Coronary artery (tissue), 2 donors: ENCODE measurements at regions not wholly inside any gene's neighbourhood (a gene's known extent, or its start where the extent isn't known, plus 50 kb on each side); places are given as distances from the start of the nearest gene placed in this dataset.
"Not testable (repeated sequence)": the region's sequence is repeated elsewhere in the genome, so short reads cannot be mapped to it uniquely, and the experiment has no call there.

Experiments
- DNase-seq: peaks from one replicate; pipeline ENCODE4 v3.0.0-alpha.2; 2017; ENCODE audit warnings: low spot score
- H3K27ac ChIP-seq, 2 donors: fragments of 200-600 bp; sonication (generic); one replicate each; pipeline ENCODE4 v1.5.1; 2016 to 2019
- H3K4me3 ChIP-seq: fragments of 200-600 bp; sonication (generic); 2 replicates; pipeline ENCODE4 v1.5.1; 2016; ENCODE audit warnings: mild to moderate bottlenecking, moderate library complexity
- TF ChIP-seq, protein P1 (sequence below): fragments of 200-600 bp; sonication (generic); IDR thresholded peaks from one replicate; pipeline ENCODE4 v1.5.1; 2019; ENCODE audit warnings: antibody characterized with exemption

- no peak overlapping the region for H3K27ac ChIP-seq
- no peak overlapping the region for H3K4me3 ChIP-seq
- DNase-seq = no peak
- TF ChIP-seq, protein P1, sequence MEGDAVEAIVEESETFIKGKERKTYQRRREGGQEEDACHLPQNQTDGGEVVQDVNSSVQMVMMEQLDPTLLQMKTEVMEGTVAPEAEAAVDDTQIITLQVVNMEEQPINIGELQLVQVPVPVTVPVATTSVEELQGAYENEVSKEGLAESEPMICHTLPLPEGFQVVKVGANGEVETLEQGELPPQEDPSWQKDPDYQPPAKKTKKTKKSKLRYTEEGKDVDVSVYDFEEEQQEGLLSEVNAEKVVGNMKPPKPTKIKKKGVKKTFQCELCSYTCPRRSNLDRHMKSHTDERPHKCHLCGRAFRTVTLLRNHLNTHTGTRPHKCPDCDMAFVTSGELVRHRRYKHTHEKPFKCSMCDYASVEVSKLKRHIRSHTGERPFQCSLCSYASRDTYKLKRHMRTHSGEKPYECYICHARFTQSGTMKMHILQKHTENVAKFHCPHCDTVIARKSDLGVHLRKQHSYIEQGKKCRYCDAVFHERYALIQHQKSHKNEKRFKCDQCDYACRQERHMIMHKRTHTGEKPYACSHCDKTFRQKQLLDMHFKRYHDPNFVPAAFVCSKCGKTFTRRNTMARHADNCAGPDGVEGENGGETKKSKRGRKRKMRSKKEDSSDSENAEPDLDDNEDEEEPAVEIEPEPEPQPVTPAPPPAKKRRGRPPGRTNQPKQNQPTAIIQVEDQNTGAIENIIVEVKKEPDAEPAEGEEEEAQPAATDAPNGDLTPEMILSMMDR = no peak
Measured at GRCh38 chr5:85549229-85549628, 1068.5 kb upstream of the COX7C start.

DNA sequence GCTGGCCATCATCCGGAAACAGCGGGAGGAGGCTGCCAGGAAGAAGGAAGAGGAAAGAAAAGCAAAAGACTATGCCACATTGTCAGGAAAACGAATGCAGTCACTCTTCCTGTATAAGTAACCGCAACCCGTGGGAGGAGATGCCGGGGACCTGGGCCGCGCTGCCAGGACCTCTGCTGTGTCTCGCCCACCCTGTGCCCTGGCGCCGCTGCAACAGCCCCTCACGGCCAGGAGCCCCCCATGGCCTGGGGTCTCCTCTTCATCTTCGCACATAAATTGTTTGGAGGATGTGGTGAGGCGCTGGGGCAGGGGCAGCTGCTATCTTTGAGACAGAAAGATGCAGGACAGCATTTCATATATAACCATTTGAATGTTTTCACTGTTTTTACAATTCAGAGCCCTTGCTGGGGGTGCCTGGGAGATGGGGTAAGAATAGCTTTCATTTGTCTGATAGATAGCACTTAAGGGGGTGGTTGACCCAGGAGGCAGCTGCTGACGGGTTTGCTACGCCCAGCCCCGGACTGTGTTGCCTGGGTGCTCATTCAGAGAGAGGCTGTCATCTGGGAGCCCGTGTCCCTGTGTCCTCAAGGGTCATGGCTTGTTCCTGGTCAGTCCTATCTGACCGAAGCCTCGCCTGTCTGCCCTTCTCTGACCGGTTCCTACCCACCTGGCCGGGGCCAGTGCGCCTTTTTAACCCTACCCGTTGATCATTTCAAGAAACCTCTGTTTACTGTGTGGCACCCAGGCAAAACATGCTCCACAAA, 1067.7 kb upstream of the COX7C start:
- TF ChIP-seq, protein P1 = no peak
- H3K4me3 ChIP-seq = no peak overlapping the region
- no peak overlapping the region for H3K27ac ChIP-seq
- DNase-seq = no peak

GRCh38 chr5:85556464-85556863, 1061.3 kb upstream of the COX7C start:
- no peak for DNase-seq
- TF ChIP-seq, protein P1 = no peak
- Histone ChIP-seq H3K4me3 (no peak overlapping the region), H3K27ac (no peak overlapping the region)

DNA sequence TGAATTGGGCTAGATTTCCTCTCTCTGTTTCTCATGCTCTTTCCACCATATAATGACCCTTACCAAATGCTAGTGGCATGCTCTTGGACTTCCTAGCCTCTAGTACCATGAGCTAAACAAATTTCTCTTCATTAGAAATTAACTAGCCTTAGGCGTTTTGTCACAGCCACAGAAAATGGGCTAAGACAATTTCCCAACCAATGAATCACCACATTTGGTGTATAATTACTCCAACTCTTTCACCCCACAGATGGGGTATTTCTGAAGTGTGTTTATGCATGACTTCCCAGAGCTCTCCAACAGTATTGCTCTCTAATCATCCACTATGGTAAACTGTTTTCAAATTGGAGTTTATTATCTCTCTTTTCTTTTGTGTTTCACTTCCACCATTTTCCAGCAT, 1041.1 kb upstream of the COX7C start:
- H3K27ac ChIP-seq = no peak overlapping the region
- no peak for DNase-seq
- H3K4me3 ChIP-seq = no peak overlapping the region
- TF ChIP-seq, protein P1 = no peak

- not testable (repeated sequence) for H3K27ac ChIP-seq, DNase-seq, H3K4me3 ChIP-seq
Measured at GRCh38 chr5:85587806-85588205, 1029.9 kb upstream of the COX7C start.

- not testable (repeated sequence) for DNase-seq, H3K27ac ChIP-seq, H3K4me3 ChIP-seq
Measured at GRCh38 chr5:85588268-85588667, 1029.5 kb upstream of the COX7C start.

GRCh38 chr5:85590764-85591163, 1027.0 kb upstream of the COX7C start:
- no peak overlapping the region for H3K27ac ChIP-seq
- DNase-seq = no peak
- TF ChIP-seq, protein P1 = no peak
- H3K4me3 ChIP-seq = no peak overlapping the region

GRCh38 chr5:85591311-85591710, 1026.4 kb upstream of the COX7C start:
- no peak overlapping the region for H3K4me3 ChIP-seq
- TF ChIP-seq, protein P1 = no peak
- no peak overlapping the region for H3K27ac ChIP-seq

More at GRCh38 chr5:85591311-85591710, 1026.4 kb upstream of the COX7C start:
- DNase-seq = no peak
